Hematopoietic multipotent progenitor cell treated with erythropoietin and hydrocortisone succinate and interleukin-3 and kit ligand, for 8 days (in vitro differentiated cells): ENCODE measurements at regions not wholly inside any gene's neighbourhood (a gene's known extent, or its start where the extent isn't known, plus 50 kb on each side); places are given as distances from the start of the nearest gene placed in this dataset.

ENCODE experiments used
- DNase-seq: peaks from one replicate; pipeline ENCODE4 v3.0.0-alpha.2; 2015

DNA sequence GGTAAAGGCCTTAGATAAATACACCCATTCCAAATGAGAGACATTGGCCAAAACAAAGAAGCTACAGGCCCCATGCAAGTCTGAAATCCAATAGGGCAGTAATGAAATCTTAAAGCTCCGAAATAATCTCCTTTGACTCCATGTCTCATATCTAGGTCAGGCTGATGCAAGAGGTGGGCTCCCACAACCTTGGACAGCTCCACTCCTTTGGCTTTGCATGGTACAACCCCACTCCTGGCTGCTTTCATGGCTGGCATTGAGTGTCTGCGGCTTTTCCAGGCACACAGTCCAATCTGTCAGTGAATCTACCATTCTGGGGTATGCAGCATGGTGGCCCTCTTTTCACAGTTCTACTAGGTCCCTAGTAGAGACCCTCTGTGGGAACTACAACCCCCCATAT, 762.5 kb downstream of the LIG4 start:
- no peak for DNase-seq

DNA sequence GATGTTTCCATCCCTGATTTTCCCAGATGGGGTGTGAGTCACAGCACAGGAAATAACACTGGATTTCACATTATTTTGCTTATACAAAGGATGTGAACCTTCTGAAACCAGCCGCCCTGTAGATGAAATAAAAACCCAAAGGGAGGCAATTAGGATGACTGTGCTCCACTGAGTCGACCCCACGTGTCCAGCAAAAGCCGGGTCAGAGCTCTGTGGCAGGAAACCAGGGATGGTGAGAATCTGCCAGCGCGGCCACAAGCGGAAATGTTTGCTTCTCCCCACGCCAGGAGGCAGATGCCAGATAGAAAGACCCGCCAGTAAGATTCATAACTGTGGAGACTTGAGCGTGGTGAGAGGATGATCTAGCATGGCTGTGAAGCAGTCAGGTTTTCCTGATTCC, 764.4 kb downstream of the LIG4 start:
- DNase-seq: no peak

DNA sequence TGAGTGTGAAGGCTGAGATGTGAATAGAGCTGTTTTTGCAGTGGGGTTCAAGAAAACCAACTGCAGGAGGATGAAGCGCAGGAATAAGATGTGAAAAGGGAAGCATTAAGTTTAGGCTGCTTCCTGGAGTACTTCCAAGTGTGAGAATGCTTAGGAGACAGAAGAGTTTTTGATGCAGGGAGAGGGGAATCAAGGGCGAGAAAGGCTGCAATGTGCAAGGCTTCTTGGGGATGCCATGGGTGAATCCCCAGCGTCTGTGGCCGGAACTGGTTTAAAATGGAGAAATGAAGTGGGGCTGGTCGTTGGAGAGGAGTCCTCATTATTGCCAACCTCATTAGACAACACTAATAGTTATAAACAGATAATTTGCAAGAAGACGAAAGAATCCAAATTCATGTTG, 764.9 kb downstream of the LIG4 start:
- DNase-seq: no peak

DNA sequence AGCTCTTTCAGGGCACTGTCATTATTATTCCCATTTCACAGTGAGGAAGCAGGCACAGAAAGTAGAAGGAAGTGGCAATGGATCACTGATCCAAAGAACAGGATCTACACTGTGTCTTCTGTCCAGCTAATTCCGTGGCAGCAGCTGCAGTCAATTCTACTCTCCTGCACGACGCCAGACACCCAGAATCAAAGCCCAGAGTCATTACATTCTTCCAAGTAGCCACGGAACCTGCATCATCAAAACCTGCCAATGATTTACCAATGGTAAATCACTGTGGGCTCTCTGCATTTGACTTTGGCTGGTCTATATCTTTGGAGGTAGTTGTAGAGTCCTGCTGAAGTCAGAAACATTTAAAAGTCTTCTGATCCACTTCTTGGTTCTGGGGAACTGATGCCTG, 767.7 kb downstream of the LIG4 start:
- no peak for DNase-seq

DNA sequence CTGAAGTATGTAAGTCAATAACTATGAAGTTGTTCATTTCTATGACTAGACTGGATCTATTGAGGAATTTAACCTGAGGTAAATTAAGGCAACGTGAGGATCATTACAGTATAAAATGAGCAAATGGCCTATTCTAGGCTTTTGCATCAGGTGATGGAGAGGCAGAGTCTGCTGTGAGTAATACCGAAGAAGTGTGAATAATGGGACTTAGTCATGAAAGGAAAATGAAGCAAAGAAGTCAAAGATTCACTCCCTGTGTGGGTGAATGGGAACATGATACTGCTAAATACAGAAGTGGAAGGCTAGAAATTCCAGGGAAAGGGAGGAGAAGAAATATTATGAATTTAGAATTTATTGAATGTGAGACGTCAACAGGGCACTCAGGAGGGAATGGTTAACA, 774.1 kb downstream of the LIG4 start:
- no peak for DNase-seq

DNA sequence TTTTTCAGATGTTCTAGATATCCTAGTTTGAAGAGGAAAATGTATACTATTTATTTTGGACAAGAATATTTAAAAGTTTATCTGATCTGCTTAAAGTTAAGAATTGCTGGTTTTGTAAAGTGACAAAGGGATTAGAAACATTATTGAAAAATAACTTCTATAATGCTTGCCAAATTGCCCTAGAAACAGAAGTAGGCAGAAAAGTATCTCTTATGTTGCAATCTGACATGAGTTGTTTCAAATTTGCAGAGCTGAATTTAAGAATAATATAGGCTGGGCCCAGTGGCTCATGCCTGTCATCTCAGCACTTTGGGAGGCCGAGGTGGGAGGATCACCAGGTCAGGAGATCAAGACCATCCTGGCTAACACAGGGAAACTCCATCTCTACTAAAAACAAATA, 777.1 kb downstream of the LIG4 start:
- DNase-seq: no peak

DNA sequence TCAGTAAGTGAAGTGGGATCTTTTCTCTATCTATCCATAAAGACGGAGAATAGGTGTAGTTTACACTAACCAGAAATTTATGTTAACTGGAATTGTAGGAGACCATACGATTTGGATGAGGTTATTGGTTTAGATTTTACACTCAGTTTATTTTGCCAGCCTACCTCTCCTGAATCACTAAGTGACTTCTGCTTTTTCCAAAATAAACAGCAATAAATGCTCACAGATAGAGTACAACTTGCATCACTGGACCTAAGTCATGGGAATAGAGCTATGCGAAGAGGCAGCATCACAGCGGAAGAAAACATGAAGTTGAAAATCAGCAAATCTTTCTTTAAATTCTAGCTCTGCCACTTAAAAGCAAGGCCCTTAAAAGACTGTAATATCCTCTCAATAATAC, 781.0 kb downstream of the LIG4 start:
- no peak for DNase-seq

DNA sequence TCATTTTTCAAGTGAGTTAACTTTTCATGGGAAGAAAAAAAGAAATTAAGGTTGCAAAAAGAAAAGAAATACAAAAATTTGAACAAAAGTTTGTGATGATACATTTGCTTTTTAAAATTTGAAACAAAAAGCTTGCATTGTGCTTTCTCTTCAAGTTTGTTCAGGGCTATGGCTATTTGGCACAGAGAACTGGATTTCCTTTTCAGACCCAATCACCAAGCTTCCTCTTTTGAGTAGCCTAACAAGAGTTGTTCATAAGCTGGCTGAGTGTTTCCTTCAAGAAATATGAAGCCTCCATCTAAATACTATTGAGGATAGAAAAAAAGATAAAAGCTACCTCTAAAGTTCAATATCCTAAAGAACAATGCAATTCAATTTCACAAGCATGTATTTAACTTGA, 787.8 kb downstream of the LIG4 start:
- no peak for DNase-seq

DNA sequence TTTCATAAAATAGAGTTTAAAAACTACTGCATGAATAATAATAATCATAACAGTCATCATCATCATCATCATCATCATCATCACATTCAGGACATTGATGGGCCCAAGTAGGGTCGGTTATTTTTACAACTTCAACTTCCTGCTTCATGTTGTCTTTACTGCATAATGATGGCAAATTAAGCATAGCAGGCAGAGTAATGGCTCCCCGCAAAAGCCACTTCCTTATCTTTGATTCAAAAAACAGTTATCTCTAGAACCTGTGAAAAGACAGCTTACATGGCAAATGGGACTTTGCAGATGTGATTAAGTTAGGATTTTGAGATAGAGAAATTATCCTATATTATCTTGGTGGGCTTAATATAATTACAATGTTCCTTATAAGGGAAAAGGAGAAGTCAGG, 792.9 kb downstream of the LIG4 start:
- DNase-seq: no peak

DNA sequence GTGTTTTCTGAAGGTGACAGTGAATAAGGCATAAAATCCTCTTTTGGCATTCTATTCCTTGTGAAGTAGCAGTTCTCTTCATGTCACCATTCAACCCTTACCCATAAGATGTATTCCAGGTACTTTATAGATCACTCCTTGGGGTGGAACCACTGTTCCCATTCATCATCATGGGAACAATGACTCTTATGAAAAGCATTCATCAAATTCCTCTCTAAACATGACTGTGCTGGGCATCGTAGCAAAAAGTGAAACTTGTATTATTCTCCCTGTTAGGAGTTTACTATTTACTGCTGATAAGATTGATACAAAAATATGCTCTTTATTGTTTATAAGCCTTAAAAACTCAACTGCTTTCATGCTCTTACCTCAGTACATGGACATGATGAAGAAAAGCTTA, 793.4 kb downstream of the LIG4 start:
- DNase-seq: no peak

DNA sequence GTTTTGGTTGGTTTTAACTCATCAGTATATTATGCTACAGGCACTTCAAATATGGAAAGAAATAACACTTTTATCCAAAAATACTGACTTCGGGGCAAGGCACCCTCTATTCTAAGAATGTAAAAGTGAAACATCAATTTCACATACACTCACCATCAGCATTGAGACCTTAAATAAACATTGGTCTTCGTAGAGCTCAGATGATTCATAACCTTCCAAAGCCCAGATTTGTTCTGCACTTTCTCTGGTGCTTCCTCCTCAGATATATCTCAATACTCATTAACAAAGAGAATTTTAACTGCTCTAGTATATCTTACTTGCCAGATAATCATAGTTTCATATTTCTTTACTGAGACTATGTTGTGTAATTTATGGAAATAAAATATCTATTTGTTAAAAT, 794.3 kb downstream of the LIG4 start:
- no peak for DNase-seq

DNA sequence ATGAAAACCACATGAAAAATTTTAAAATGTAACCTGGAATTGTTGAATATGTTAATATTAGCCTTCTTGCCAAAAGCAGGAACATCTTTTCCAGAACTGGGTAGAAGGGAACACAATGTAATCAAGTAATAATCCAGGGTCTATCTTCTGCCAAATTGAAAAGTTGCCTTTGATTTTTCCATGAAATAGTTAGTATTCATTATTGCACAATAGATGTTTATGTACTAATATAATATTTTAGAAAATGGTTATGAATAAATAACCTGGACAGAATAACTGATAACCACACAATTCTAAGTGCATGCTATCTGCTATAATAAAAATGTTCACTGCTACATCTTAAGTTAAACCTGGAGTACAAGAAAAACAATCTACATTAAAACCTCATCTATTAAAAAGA, 802.3 kb downstream of the LIG4 start:
- DNase-seq: no peak

DNA sequence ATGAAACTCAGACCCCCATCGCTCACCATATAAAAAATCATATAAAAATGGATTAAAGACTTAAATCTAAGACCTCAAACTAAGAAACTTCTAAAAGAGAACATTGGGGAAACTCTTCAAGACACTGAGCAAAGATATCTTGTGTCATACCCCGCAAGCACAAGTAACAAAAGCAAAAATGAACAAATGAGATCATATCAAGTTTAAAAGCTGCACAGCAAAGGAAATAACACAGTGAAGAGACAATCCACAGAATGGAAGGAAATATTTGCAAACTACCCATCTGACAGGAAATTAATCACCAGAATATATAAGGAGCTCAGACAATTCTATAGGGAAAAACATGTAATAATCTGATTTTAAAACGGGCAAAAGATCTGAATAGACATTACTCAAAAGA, 808.3 kb downstream of the LIG4 start:
- DNase-seq: no peak

DNA sequence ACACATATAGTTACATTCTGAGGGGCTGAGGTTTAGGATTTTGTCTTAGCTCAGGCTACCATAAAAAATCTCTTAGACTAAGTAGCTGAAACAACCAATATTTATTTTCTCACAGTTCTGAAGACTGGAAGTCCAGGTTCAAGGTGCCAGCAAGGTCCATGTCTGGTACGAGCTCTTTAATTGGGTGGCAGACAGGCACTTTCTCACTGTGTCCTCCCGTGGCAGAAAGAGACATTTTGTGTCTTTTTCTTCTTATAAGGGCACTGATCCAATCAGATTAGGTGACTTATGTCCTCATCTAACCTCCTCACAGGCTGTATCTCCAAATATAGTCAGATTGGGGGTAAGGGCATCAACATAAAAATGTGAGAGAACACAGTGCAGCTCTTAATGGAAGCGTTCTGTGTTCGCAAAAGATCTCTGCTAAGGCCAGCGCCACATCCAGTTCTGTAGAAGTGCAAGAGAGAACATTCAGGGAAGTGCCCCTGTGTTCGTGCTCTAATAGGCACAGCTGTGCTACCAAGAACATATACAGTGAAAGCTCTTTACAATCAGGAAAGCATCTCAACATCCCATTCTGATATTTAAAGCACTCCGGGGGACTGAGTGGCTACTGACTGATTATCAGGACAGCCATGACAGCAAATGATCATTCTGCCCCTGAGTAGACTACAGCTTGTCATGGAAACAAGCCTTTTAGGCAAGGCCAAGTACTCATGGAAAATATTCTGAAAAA, 819.2 kb downstream of the LIG4 start:
- no peak for DNase-seq

DNA sequence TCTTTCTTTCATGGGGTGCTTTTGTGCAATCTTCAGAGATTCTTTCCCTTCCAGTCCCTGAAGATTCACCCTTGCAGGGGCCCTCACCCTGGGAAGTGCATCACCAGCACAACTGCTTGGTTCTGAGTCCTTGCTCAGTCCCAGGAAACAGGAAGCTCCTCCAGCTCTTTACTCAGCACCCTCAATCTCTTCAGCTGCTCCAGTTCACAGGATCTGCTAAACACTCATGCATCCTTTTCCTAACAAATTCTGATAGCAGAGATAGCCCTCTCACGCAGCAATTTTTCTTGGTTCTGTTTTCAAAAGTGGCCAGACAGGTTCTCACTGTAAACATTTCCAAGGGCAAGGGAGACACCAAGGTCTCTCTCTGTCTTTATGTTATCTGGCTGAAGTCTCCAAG, 823.1 kb downstream of the LIG4 start:
- DNase-seq: no peak

DNA sequence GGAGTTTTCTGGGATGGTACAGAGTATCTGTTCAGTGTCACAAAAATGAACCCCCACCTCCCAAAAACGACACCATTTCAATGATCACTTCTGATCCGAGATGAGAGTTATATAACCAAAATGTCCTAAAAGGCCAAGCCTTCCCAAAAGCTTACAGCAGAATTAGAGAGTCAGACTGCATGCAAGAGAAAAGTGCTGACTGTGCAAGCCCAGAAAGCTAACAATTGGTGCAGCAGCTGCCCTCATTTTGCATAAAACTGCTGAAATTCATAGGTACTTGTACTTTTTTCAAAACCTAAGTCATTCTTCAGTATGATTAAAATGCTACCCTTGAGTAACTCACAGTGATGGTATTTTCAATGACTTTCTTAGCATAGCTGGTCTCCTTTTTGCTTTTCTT, 819.6 kb upstream of the ARGLU1 start:
- DNase-seq: no peak

DNA sequence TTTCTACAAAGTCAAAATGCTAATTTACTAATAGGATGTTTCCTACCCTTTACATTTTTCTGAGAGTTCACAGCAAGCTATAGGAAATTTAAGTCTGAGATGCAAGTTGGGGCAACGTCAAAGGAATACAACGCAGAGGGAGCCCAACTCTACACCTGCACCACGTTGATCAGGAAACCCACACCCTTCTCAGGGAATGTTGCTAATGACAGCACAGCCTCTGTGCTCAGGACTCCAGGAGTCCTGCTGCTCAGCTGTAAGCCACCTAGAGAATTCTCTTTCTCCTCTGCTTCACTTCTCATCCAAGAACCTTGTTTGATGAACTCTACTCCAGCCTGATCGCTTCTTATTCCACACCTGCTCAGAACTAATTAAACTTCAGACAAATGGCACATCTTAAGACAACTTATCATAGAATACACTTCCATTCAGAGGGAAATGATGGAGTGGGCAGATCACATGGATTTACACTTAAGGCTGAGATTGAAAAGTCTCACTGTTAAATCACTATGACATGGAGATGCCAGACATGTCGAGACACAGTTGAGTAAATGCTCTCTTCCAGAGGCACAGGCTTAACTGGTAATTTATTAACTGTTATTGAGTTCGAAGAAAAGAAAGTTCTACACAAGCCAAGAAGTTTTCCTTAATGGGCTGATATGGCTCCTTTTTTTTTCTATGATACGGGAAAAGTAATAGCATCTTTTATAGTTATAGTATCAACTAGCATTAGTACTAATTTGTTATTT, 811.6 kb upstream of the ARGLU1 start:
- no peak for DNase-seq

DNA sequence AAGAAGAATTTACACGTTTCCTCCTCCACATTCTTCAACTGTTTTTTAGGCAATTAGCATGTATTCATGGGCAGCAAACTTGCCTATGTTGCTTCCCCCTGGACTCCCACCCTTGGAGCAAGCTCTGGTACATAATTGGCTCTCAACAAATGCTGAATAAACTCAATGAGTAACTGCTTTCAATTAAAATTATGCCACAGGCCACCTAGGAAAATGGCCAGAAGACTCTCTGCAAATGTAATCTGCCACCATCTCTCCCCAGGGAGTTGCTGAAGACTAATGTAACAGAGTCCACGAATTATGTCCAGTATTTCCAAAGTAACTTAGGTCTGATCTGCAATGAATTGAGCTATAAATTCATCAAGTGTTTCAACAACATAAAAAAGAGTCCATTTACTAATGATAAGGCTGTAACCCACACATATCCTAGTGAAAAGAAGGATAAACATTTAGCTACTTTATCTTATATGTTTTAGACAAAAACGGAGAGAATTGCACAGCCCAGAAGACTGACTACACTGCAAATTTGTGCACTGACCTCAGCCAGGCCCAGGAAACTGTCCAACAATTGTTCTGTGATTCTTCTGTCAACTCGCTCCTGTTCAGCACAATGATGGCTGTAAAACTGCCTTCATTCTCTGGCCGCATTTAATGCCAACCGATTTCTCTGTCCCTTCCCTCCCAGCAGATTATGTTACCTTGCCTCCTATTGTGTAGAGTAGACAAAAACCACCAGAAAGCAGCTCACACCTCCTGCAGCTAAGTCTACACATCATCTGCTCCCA, 808.6 kb upstream of the ARGLU1 start:
- DNase-seq: no peak

DNA sequence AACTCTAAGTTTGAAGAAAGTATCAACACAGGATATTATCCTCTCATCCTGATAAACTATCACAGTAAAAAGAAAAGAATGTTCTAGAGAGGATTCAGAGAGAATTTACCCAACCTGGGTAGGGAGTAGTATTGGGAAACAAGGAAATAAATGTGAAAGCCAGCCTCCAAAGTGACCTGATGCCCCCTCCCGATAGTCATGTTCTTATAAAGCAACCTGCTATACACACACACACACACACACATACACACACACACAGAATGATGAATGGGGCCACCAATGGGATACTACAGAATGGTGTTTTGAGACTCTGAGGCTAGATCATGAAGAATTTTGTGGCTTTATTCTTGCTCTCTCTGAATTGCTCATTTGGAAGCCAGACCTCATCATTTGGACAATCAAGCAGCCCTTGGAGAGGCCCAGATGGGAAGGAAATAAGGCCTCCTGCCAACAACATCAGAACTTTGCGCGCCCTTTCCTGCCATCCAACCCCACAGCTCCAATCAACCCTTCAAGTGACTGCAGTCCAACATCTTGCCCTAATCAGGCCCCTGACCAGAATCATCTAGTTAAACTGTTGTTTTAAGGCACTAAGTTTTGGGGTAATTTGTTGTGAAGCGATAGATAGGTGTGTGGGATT, 807.9 kb upstream of the ARGLU1 start:
- DNase-seq: no peak

DNA sequence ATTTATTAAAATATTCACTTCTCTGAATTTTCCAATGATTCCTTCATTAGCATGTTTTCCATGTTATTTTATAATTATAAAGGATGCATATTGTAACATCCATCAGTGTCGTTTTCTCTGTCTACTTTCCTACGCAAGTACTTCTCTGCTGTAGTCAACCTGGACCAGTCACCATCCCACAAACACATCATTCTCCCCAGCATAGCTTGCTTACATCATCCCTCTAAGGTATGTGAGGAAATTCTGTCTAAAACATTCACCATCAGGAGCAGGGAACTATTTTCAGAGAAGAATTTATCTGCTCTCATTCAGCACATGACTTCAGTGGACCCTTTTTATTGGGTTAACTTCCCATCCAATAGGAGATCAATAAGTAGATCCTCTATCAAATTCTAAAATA, 806.1 kb upstream of the ARGLU1 start:
- DNase-seq: no peak

DNA sequence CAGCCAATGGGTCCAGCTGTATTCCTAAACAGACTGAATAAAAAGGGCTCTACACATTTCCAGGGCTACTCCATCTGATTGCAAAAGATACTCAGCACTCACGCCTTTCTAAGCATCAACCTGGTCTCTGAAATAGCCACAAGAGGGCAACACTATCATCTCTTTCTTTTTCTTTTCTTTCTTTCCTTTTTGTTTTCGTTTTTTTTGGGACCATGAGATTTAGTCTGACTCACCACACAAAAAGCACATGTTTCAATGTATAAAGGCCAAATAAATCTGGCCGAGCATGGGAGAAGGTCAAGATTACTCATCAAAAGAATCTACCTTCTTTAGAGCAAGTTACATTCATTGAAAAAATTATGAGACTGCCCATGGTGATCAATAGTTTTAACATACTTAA, 805.6 kb upstream of the ARGLU1 start:
- DNase-seq: no peak

DNA sequence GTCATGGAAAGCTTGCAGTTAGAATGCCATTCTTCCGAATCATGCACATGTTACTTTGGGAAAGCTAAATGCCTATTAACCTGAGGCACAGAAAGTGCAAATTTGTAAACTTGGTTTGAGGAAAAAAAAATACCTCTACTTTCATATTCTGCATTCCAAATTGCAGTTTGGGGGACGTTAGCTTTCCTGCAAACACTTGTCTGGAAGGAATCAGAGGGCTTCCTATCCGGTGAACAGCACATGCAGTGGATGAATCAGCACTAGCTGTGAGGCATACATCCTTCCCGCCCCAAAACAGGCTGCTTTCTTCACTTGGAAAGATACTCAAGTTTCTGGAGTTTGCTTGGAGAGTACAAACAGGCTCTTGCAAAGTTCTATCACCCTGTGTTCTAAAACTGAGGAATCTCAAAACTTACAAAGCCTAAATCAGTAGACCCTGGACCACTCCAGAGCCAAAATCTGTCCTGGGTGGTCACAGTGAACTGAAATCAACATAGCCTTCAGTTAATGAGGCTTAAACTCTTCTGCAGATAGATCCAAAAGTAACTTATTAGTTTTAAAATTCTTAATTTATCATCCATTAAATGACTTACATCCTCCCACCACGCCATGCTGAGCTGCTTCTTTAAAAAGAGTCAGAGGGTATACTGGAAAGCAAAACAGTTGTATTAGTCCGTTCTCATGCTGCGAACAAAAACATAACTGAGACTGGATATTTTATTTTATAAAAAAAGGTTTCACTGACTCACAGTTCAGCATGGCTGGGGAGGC, 802.3 kb upstream of the ARGLU1 start:
- no peak for DNase-seq

DNA sequence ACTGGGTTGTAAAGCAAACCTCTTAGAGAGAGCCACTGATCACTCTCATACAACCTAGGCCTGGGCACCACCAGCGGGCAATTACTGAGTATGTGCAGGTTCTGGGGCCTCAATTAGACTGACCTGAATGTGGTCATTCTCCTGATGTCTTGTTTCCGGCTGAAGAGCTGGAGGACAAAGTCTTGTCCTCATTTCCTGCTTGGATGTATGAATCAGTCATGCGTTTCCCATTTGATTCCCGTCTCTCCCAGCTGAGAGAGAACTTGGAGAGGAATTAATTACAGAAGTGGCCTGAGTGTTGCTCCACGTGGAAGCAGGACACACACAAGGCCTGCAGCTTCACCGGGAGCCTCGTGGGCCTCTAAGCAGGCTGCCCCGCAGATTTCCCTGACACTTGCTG, 799.3 kb upstream of the ARGLU1 start:
- DNase-seq: no peak
